ENCODE measurements at regions not wholly inside any gene's neighbourhood (a gene's known extent, or its start where the extent isn't known, plus 50 kb on each side); places are given as distances from the start of the nearest gene placed in this dataset.
A peak's percentile ranks its signal among the peaks of the same experiment; 100 is the strongest.

GRCh38 chr10:130372866-130373265 lies 236.7 kb downstream of the GLRX3 start:
- no peak overlapping the region for H2AK9ac ChIP-seq (replicated peaks; ENCODE audit: low read depth, low read length, poor library complexity)
- no peak overlapping the region for H4K91ac ChIP-seq (ENCODE audit: insufficient read depth, low read depth, low read length)
- dilution Hi-C loops (cut with HindIII; ENCODE audit: low sequenced_read_pairs, unreplicated experiment) (no loop called here), in situ Hi-C loops (cut with MboI; ENCODE audit: low sequenced_read_pairs) (no loop called here), intact Hi-C loops (cut with micrococcal nuclease) (no loop called here)
- no peaks in the 10 kb centered on the region for H3K9me1 ChIP-seq (ENCODE audit: insufficient read depth, low read length)
- no peak overlapping the region for H2BK15ac ChIP-seq (ENCODE audit: low read depth, low read length)
- H3K4ac ChIP-seq (ENCODE audit: low read depth, low read length): no peak overlapping the region
- no peak overlapping the region for H3K18ac ChIP-seq (ENCODE audit: low read depth, low read length)
- H4K20me1 ChIP-seq (ENCODE audit: insufficient read depth, low read length): no peaks in the 10 kb centered on the region
- peak overlapping the region; percentile 21 for H2AFZ ChIP-seq (replicated peaks; ENCODE audit: low read length, poor library complexity)
- H3K56ac ChIP-seq (ENCODE audit: extremely low read depth, insufficient read depth, low read length): no peak overlapping the region
- no peak overlapping the region for H2AK5ac ChIP-seq (ENCODE audit: low read depth, low read length)
- no peak for TF ChIP-seq RFX5 (IDR thresholded peaks at IDR 0.05; ENCODE audit: low read depth, low read length)
- no peaks in the 10 kb centered on the region for H3K4me1 ChIP-seq (ENCODE audit: control insufficient read depth, insufficient read depth, low read length)
- ChIA-PET POLR2A (ENCODE audit: unreplicated experiment) (no interaction called here), CTCF (no interaction called here)
- no peak overlapping the region for H3K9ac ChIP-seq (ENCODE audit: low read depth, low read length)
- H3K23ac ChIP-seq (ENCODE audit: low read depth, low read length): no peak overlapping the region
- H3K14ac ChIP-seq (replicated peaks; ENCODE audit: low read depth, low read length): no peak overlapping the region
- H2BK5ac ChIP-seq (ENCODE audit: low read depth, low read length, poor library complexity, severe bottlenecking): no peak overlapping the region
- ATAC-seq (ENCODE audit: low read depth) (no peak), DNase-seq (no peak)
- no TSS peak for BruUV-seq (replicated peaks)
- H3K4me3 ChIP-seq (ENCODE audit: insufficient read depth, low read depth, low read length): no peak overlapping the region
- no CpG with 5 or more reads among the region's 9 CpGs for WGBS, 2 experiments (ENCODE audit: extremely low coverage in 2 of 2, insufficient read length in 1 of 2)
- H2BK20ac ChIP-seq (ENCODE audit: low read depth, low read length): no peak overlapping the region
- peaks cover 46% of the 10 kb centered on the region for H3K9me3 ChIP-seq (ENCODE audit: control insufficient read depth, insufficient read depth, low read length)
- H4K5ac ChIP-seq (ENCODE audit: low read depth, low read length): no peak overlapping the region
- H3K27me3 ChIP-seq (ENCODE audit: control insufficient read depth, insufficient read depth, low read length): no peaks in the 10 kb centered on the region
- H2BK120ac ChIP-seq (ENCODE audit: low read depth, low read length): no peak overlapping the region
- H3K79me1 ChIP-seq (ENCODE audit: low read depth in 1 of 2, low read length in 2 of 2): no peaks in the 10 kb centered on the region
- no peak overlapping the region for H3K27ac ChIP-seq (ENCODE audit: insufficient read depth, low read length)
- no peak overlapping the region for H4K8ac ChIP-seq (ENCODE audit: low read depth in 2 of 2, low read length in 2 of 2)
- no peaks in the 10 kb centered on the region for H3K36me3 ChIP-seq (ENCODE audit: control insufficient read depth, insufficient read depth, low read length)
- H3K4me2 ChIP-seq (ENCODE audit: low read depth, low read length): no peak overlapping the region
